HepG2 (cell line): ENCODE measurements at regions not wholly inside any gene's neighbourhood (a gene's known extent, or its start where the extent isn't known, plus 50 kb on each side); places are given as distances from the start of the nearest gene placed in this dataset.

Experiments
- AHDC1 ChIP-seq: sonication (generic); formaldehyde crosslinking; IDR thresholded peaks from 2 replicates; pipeline ENCODE4 v1.5.1; 2020; ENCODE audit warnings: mild to moderate bottlenecking, missing genetic modification reagents, borderline replicate concordance
- ATF4 ChIP-seq, 2 experiments: fragments of 450-650 bp in 1 of 2; sonication (generic) in 1 of 2; formaldehyde crosslinking; IDR thresholded peaks; 2 replicates each; pipeline versions ENCODE4 v1.5.0 to v1.8.0; 2020 to 2022; ENCODE audit warnings: mild to moderate bottlenecking in 1 of 2, missing genetic modification reagents in 1 of 2
- FOXO1 ChIP-seq: sonication (generic); formaldehyde crosslinking; IDR thresholded peaks from 2 replicates; pipeline ENCODE4 v1.4.0; 2020; ENCODE audit warnings: missing genetic modification reagents
- HMG20A ChIP-seq: IDR thresholded peaks from 2 replicates; pipeline ENCODE4 v1.6.1; 2016; ENCODE audit warnings: borderline replicate concordance
- IRF2 ChIP-seq: IDR thresholded peaks from 2 replicates; pipeline ENCODE4 v1.6.1; 2018; ENCODE audit warnings: missing genetic modification reagents, missing compliant biosample characterization
- NRL ChIP-seq: sonication (generic); formaldehyde crosslinking; IDR thresholded peaks from 2 replicates; pipeline ENCODE4 v1.5.0; 2020; ENCODE audit warnings: missing genetic modification reagents, mild to moderate bottlenecking, moderate library complexity, borderline replicate concordance
- SAP130 ChIP-seq: IDR thresholded peaks from 2 replicates; pipeline ENCODE4 v1.6.1; 2016; ENCODE audit warnings: low read depth
- TBP ChIP-seq: sonication (generic); formaldehyde crosslinking; IDR thresholded peaks from 2 replicates; pipeline ENCODE4 v1.5.0; 2020; ENCODE audit warnings: missing genetic modification reagents
- XBP1 ChIP-seq: sonication (generic); formaldehyde crosslinking; IDR thresholded peaks from 2 replicates; pipeline ENCODE4 v1.5.0; 2020; ENCODE audit warnings: missing genetic modification reagents
- ZNF530 ChIP-seq: sonication (generic); formaldehyde crosslinking; IDR thresholded peaks from 2 replicates; pipeline ENCODE4 v1.5.0; 2020; ENCODE audit warnings: low read depth, mild to moderate bottlenecking, missing genetic modification reagents
- ZNF569 ChIP-seq: sonication (generic); formaldehyde crosslinking; IDR thresholded peaks from 2 replicates; pipeline ENCODE4 v1.5.0; 2020; ENCODE audit warnings: mild to moderate bottlenecking, missing genetic modification reagents, moderate library complexity, borderline replicate concordance
- TF ChIP-seq, protein P1 (sequence below): sonication (generic); formaldehyde crosslinking; IDR thresholded peaks from 2 replicates; pipeline ENCODE4 v1.8.0; 2022; ENCODE audit warnings: mild to moderate bottlenecking, missing genetic modification reagents, moderate library complexity
- TF ChIP-seq, protein P2 (sequence below): sonication (generic); formaldehyde crosslinking; IDR thresholded peaks from 2 replicates; pipeline ENCODE4 v1.5.0; 2020; ENCODE audit warnings: mild to moderate bottlenecking, missing genetic modification reagents, moderate library complexity

- TF ChIP-seq, protein P1, sequence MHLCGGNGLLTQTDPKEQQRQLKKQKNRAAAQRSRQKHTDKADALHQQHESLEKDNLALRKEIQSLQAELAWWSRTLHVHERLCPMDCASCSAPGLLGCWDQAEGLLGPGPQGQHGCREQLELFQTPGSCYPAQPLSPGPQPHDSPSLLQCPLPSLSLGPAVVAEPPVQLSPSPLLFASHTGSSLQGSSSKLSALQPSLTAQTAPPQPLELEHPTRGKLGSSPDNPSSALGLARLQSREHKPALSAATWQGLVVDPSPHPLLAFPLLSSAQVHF (CRISPR knock-in tag), result no peak
- TF ChIP-seq HMG20A (CRISPR knock-in tag), result 0 out of 2 replicates have a peak, but pooled peaks have one; percentile 17
- TF ChIP-seq NRL (CRISPR knock-in tag), result no peak
- TF ChIP-seq IRF2 (CRISPR knock-in tag), result peak; percentile 68; the same call in 1 of the 2 replicates
- TF ChIP-seq, protein P2, sequence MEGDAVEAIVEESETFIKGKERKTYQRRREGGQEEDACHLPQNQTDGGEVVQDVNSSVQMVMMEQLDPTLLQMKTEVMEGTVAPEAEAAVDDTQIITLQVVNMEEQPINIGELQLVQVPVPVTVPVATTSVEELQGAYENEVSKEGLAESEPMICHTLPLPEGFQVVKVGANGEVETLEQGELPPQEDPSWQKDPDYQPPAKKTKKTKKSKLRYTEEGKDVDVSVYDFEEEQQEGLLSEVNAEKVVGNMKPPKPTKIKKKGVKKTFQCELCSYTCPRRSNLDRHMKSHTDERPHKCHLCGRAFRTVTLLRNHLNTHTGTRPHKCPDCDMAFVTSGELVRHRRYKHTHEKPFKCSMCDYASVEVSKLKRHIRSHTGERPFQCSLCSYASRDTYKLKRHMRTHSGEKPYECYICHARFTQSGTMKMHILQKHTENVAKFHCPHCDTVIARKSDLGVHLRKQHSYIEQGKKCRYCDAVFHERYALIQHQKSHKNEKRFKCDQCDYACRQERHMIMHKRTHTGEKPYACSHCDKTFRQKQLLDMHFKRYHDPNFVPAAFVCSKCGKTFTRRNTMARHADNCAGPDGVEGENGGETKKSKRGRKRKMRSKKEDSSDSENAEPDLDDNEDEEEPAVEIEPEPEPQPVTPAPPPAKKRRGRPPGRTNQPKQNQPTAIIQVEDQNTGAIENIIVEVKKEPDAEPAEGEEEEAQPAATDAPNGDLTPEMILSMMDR (CRISPR knock-in tag), result peak; percentile 76
- no peak for TF ChIP-seq XBP1 (CRISPR knock-in tag)
- no peak for TF ChIP-seq ZNF569 (CRISPR knock-in tag)
- TF ChIP-seq FOXO1 (CRISPR knock-in tag), result peak; percentile 41; the same call in 1 of the 2 replicates
- 0 out of 2 replicates have a peak, but pooled peaks have one; percentile 27 for TF ChIP-seq SAP130
- no peak for TF ChIP-seq TBP (CRISPR knock-in tag)
- TF ChIP-seq ZNF530, result no peak
- no peak for TF ChIP-seq AHDC1 (CRISPR knock-in tag)
- TF ChIP-seq ATF4 (CRISPR knock-in tag; IDR thresholded peaks at IDR 0.05), result peak in 1 of 2 experiments; percentile 43; a peak in 2 of 4 replicates
Measured at GRCh38 chr5:112604732-112605630, 132.7 kb upstream of the APC start (continued).
